ENCODE measurements at regions not wholly inside any gene's neighbourhood (a gene's known extent, or its start where the extent isn't known, plus 50 kb on each side); places are given as distances from the start of the nearest gene placed in this dataset.
A peak's percentile ranks its signal among the peaks of the same experiment; 100 is the strongest.

DNA sequence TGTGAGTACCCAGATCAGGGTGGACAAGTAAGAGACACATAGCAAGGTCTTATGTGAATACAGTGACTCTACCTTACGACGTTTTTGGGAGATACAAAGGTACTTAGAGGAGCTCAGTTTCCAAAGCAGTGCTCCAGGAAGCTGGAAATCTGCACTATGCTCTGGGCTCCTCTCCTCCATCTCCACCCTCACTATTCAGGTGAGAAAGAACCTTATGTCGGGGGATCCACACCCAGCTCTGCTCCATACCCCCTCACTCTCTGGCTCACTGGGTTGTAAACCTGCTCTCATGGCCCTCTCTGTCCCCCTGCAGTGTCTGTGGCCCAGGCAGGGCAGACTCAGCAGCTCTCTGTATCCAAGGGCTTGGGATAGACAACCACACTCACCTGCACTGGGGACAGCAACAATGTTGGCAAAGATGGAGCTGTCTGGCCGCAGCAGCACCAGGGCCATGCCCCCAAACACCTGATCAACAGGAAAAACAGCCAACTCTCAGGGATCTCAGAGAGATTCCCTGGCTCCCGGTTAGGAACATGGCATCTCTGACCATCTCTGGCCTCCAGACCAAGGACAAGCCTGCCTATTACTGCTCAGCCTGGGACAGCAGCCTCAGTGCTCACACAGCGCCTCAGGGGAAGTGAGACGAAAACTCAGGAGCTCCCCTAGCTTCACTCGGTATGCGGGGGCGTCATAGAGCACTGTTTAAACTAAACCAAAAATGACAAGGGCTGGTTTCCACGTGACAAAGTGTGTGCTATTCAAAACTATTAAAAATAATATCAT lies 60.9 kb upstream of the TOP3B start:
- Histone ChIP-seq H3K79me2 (ENCODE audit: low read length) (no peaks in the 10 kb centered on the region), H3K27ac (ENCODE audit: low read length) (no peak overlapping the region), H3K4me3 (ENCODE audit: low read length) (no peak overlapping the region; the same call in 1 of the 2 replicates), H3K36me3 (replicated peaks; ENCODE audit: low read depth, low read length) (no peaks in the 10 kb centered on the region), H3K9ac (ENCODE audit: low read length) (no peak overlapping the region), H2AFZ (ENCODE audit: low read depth, low read length) (no peak overlapping the region), H4K20me1 (ENCODE audit: insufficient read depth, low read length) (no peaks in the 10 kb centered on the region), H3K27me3 (ENCODE audit: low read depth, low read length) (no peaks in the 10 kb centered on the region), H3K9me3 (ENCODE audit: insufficient read depth, low read length) (no peaks in the 10 kb centered on the region), H3K4me1 (ENCODE audit: low read length) (peaks cover 36% of the 10 kb centered on the region), H3K4me2 (ENCODE audit: low read length) (peak overlapping the region; percentile 37)
- TF ChIP-seq CTCF (IDR thresholded peaks at IDR 0.05; ENCODE audit: low read depth, low read length) = peak; percentile 25; the same call in 1 of the 2 replicates
- no peak for TF ChIP-seq EZH2phosphoT487 (IDR thresholded peaks at IDR 0.05; ENCODE audit: low read depth)

- H3K9me3 ChIP-seq (ENCODE audit: insufficient read depth, low read length) = no peaks in the 10 kb centered on the region
- TF ChIP-seq EZH2phosphoT487 (IDR thresholded peaks at IDR 0.05; ENCODE audit: low read depth) = no peak
- TF ChIP-seq CTCF (IDR thresholded peaks at IDR 0.05; ENCODE audit: low read depth, low read length) = no peak
- H3K4me1 ChIP-seq (ENCODE audit: low read length) = peaks cover 42% of the 10 kb centered on the region
- no peaks in the 10 kb centered on the region for H3K36me3 ChIP-seq (replicated peaks; ENCODE audit: low read depth, low read length)
- peak overlapping the region; percentile 37; the same call in 1 of the 2 replicates for H3K4me2 ChIP-seq (ENCODE audit: low read length)
- no peaks in the 10 kb centered on the region for H3K79me2 ChIP-seq (ENCODE audit: low read length)
- no peak overlapping the region for H2AFZ ChIP-seq (ENCODE audit: low read depth, low read length)
- no peaks in the 10 kb centered on the region for H3K27me3 ChIP-seq (ENCODE audit: low read depth, low read length)
- no peak overlapping the region for H3K4me3 ChIP-seq (ENCODE audit: low read length)
- H3K9ac ChIP-seq (ENCODE audit: low read length) = no peak overlapping the region
- no peak overlapping the region for H3K27ac ChIP-seq (ENCODE audit: low read length)
- H4K20me1 ChIP-seq (ENCODE audit: insufficient read depth, low read length) = no peaks in the 10 kb centered on the region
Observed at GRCh38 chr22:22042599-22043295, 60.2 kb upstream of the TOP3B start.

DNA sequence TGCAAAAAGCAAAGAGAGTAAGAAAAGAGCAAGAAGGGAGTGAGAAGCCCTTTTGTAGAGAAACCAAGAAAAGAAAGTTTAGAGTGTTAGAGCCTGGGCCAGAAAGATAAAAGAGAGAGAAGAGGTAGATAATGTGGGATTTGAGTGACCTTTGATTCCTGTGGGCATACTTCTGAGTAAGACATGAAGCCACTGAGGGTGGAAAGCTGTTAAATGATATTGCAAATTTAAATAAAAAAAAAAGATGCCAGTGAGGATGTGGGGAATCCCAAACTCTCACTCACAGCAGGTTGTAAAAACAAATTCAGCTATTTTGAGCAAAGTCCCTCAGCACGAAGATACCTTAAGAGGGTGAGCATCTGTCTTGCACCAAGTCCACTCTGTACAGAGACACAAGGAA lies 59.4 kb upstream of the TOP3B start:
- no peaks in the 10 kb centered on the region for H3K9me3 ChIP-seq (ENCODE audit: insufficient read depth, low read length)
- no peak for TF ChIP-seq EZH2phosphoT487 (IDR thresholded peaks at IDR 0.05; ENCODE audit: low read depth)
- no peak for TF ChIP-seq CTCF (IDR thresholded peaks at IDR 0.05; ENCODE audit: low read depth, low read length)
- no peaks in the 10 kb centered on the region for H4K20me1 ChIP-seq (ENCODE audit: insufficient read depth, low read length)
- H3K4me1 ChIP-seq (ENCODE audit: low read length) = peaks cover 46% of the 10 kb centered on the region
- no peak overlapping the region for H3K4me3 ChIP-seq (ENCODE audit: low read length)
- H3K36me3 ChIP-seq (replicated peaks; ENCODE audit: low read depth, low read length) = no peaks in the 10 kb centered on the region
- no peak overlapping the region for H3K9ac ChIP-seq (ENCODE audit: low read length)
- H3K4me2 ChIP-seq (ENCODE audit: low read length) = peak overlapping the region; percentile 28
- no peaks in the 10 kb centered on the region for H3K27me3 ChIP-seq (ENCODE audit: low read depth, low read length)
- H3K27ac ChIP-seq (ENCODE audit: low read length) = peak overlapping the region; percentile 10; the same call in 1 of the 2 replicates
- H2AFZ ChIP-seq (ENCODE audit: low read depth, low read length) = peak overlapping the region; percentile 33; the same call in 1 of the 2 replicates
- no peaks in the 10 kb centered on the region for H3K79me2 ChIP-seq (ENCODE audit: low read length)

GRCh38 chr22:22040908-22041307 lies 58.3 kb upstream of the TOP3B start:
- peaks cover 53% of the 10 kb centered on the region for H3K4me1 ChIP-seq (ENCODE audit: low read length)
- H3K9ac ChIP-seq (ENCODE audit: low read length) = no peak overlapping the region
- no peaks in the 10 kb centered on the region for H3K9me3 ChIP-seq (ENCODE audit: insufficient read depth, low read length)
- no peaks in the 10 kb centered on the region for H3K79me2 ChIP-seq (ENCODE audit: low read length)
- H4K20me1 ChIP-seq (ENCODE audit: insufficient read depth, low read length) = no peaks in the 10 kb centered on the region
- H2AFZ ChIP-seq (ENCODE audit: low read depth, low read length) = no peak overlapping the region
- TF ChIP-seq CTCF (IDR thresholded peaks at IDR 0.05; ENCODE audit: low read depth, low read length) (no peak), EZH2phosphoT487 (IDR thresholded peaks at IDR 0.05; ENCODE audit: low read depth) (no peak)
- H3K36me3 ChIP-seq (replicated peaks; ENCODE audit: low read depth, low read length) = no peaks in the 10 kb centered on the region
- H3K4me2 ChIP-seq (ENCODE audit: low read length) = no peak overlapping the region
- no peaks in the 10 kb centered on the region for H3K27me3 ChIP-seq (ENCODE audit: low read depth, low read length)
- H3K27ac ChIP-seq (ENCODE audit: low read length) = no peak overlapping the region
- no peak overlapping the region for H3K4me3 ChIP-seq (ENCODE audit: low read length)
